Sigmoid colon (tissue), 4 donors: ENCODE measurements at regions not wholly inside any gene's neighbourhood (a gene's known extent, or its start where the extent isn't known, plus 50 kb on each side); places are given as distances from the start of the nearest gene placed in this dataset.

ENCODE experiments used
- CTCF ChIP-seq, 4 experiments: fragments of 450-650 bp in 3 of 4; fragments of 200-600 bp in 1 of 4; IDR thresholded peaks; one replicate each; pipeline ENCODE4 v1.5.1; 2016 to 2019; ENCODE audit warnings: antibody characterized with exemption in 4 of 4, mild to moderate bottlenecking in 3 of 4, moderate library complexity in 2 of 4
- EP300 ChIP-seq, 4 donors: sonication (generic); formaldehyde crosslinking; IDR thresholded peaks; one replicate each; pipeline ENCODE4 v1.6.1; 2017; ENCODE audit warnings: antibody characterized with exemption in 4 of 4
- POLR2A ChIP-seq, 2 donors: fragments of 450-650 bp; IDR thresholded peaks; one replicate each; pipeline ENCODE4 v1.6.1; 2016; ENCODE audit warnings: antibody characterized with exemption in 2 of 2, mild to moderate bottlenecking in 2 of 2, moderate library complexity in 2 of 2
- POLR2AphosphoS5 ChIP-seq, 4 donors: sonication (generic); formaldehyde crosslinking; IDR thresholded peaks; one replicate each; pipeline ENCODE4 v1.6.1; 2017; ENCODE audit warnings: antibody characterized with exemption in 4 of 4

GRCh38 chr5:124645396-124645795 is 101.0 kb downstream of the ZNF608 start:
- TF ChIP-seq CTCF (IDR thresholded peaks at IDR 0.05) (no peak), POLR2AphosphoS5 (IDR thresholded peaks at IDR 0.05) (no peak), POLR2A (IDR thresholded peaks at IDR 0.05) (no peak), EP300 (IDR thresholded peaks at IDR 0.05) (no peak)
